Body of pancreas (tissue), 4 donors: ENCODE measurements at regions not wholly inside any gene's neighbourhood (a gene's known extent, or its start where the extent isn't known, plus 50 kb on each side); places are given as distances from the start of the nearest gene placed in this dataset.

ENCODE experiments used
- ATAC-seq: fragments of 150-250 bp; one replicate; pipeline ENCODE4 v1.9.1; 2016
- DNase-seq, 4 donors: peaks; one replicate each; pipeline ENCODE4 v3.0.0-alpha.2; 2019
- H3K27ac ChIP-seq, 4 donors: fragments of 200-600 bp; sonication (generic); 1 replicate in 3 of 4; 2 replicates in 1 of 4; pipeline versions ENCODE4 v1.5.1 to v1.6.1; 2016 to 2019; ENCODE audit warnings: mild to moderate bottlenecking in 1 of 4, mixed read lengths in 1 of 4, moderate library complexity in 1 of 4
- H3K27me3 ChIP-seq, 2 donors: fragments of 200-600 bp; sonication (generic); one replicate each; pipeline ENCODE4 v1.6.0; 2016; ENCODE audit warnings: mild to moderate bottlenecking in 1 of 2
- H3K36me3 ChIP-seq, 2 donors: fragments of 200-600 bp; sonication (generic); replicated peaks in 1 of 2; 2 replicates each; pipeline ENCODE4 v1.5.1; 2016; ENCODE audit warnings: low read depth in 2 of 2; ENCODE audit not compliant: insufficient read depth in 1 of 2
- H3K4me1 ChIP-seq: fragments of 200-600 bp; sonication (generic); one replicate; pipeline ENCODE4 v1.6.0; 2016
- H3K4me3 ChIP-seq, 2 donors: fragments of 200-600 bp; sonication (generic); 1 replicate in 1 of 2; 2 replicates in 1 of 2; pipeline ENCODE4 v1.5.1; 2016 to 2019
- H3K9me3 ChIP-seq, 3 donors: fragments of 200-600 bp; sonication (generic); 1 replicate in 2 of 3; 2 replicates in 1 of 3; pipeline ENCODE4 v1.5.1; 2016
- CTCF ChIP-seq, 7 experiments: fragments of 450-650 bp in 4 of 7; fragments of 200-600 bp in 3 of 7; sonication (generic) in 3 of 7; IDR thresholded peaks; one replicate each; pipeline ENCODE4 v1.5.1; 2016 to 2019; ENCODE audit warnings: antibody characterized with exemption in 7 of 7
- POLR2A ChIP-seq, 3 donors: fragments of 450-650 bp; IDR thresholded peaks; one replicate each; pipeline ENCODE4 v1.6.1; 2016; ENCODE audit warnings: antibody characterized with exemption in 3 of 3, mild to moderate bottlenecking in 2 of 3
- WGBS, 2 donors: methylation state at CpG; one replicate each; pipeline ENCODE4 v1.1.5; 2017; 5-methylcytosine and 5-hydroxymethylcytosine counted together
- intact Hi-C: fragments of 100-400 bp; cut with DNase I; formaldehyde crosslinking; loops from one replicate; pipeline ENCODE4 v1.15.1; 2023

- 1 to 2% methylated on average over 21 to 56 of the region's 58 CpGs for whole genome bisulfite sequencing, 2 donors
- no peaks in the 10 kb centered on the region for H3K36me3 ChIP-seq
- H3K4me3 ChIP-seq, result no peak overlapping the region
- peaks cover 8% of the 10 kb centered on the region for H3K4me1 ChIP-seq
- ATAC-seq (no peak), DNase-seq (no peak)
- no peak overlapping the region for H3K27ac ChIP-seq
- TF ChIP-seq CTCF (IDR thresholded peaks at IDR 0.05) (no peak), POLR2A (IDR thresholded peaks at IDR 0.05) (no peak)
- H3K9me3 ChIP-seq, result no peaks in the 10 kb centered on the region
- intact Hi-C loops, result no loop called here
- peaks cover 0 to 8% of the 10 kb centered on the region in 2 donors for H3K27me3 ChIP-seq
Observed at GRCh38 chr11:123357990-123358827, 71.9 kb upstream of the GRAMD1B start.

GRCh38 chr11:123357353-123357989 is 72.6 kb upstream of the GRAMD1B start:
- TF ChIP-seq POLR2A (IDR thresholded peaks at IDR 0.05), result no peak
- no peak for TF ChIP-seq CTCF (IDR thresholded peaks at IDR 0.05)
- H3K36me3 ChIP-seq, result no peaks in the 10 kb centered on the region
- no peak for DNase-seq
- no peak overlapping the region for H3K4me3 ChIP-seq
- ATAC-seq, result no peak
- WGBS, 2 donors, result 46 to 58% methylated on average over 8 to 9 of the region's 9 CpGs
- no peaks in the 10 kb centered on the region for H3K9me3 ChIP-seq
- no peak overlapping the region for H3K27ac ChIP-seq
- H3K27me3 ChIP-seq, result peaks cover 0 to 8% of the 10 kb centered on the region in 2 donors
- H3K4me1 ChIP-seq, result peaks cover 8% of the 10 kb centered on the region
- intact Hi-C loops, result no loop called here

GRCh38 chr11:123356539-123356938 is 73.5 kb upstream of the GRAMD1B start:
- DNase-seq (no peak), ATAC-seq (no peak)
- no peaks in the 10 kb centered on the region for H3K36me3 ChIP-seq
- TF ChIP-seq CTCF (IDR thresholded peaks at IDR 0.05), result no peak
- no peak for TF ChIP-seq POLR2A (IDR thresholded peaks at IDR 0.05)
- intact Hi-C loops, result no loop called here
- WGBS, 2 donors, result 78 to 80% methylated on average over 7 of the region's 7 CpGs
- H3K4me1 ChIP-seq, result peaks cover 8% of the 10 kb centered on the region
- H3K27me3 ChIP-seq, result peaks cover 0 to 8% of the 10 kb centered on the region in 2 donors
- no peak overlapping the region for H3K27ac ChIP-seq
- no peak overlapping the region for H3K4me3 ChIP-seq
- no peaks in the 10 kb centered on the region for H3K9me3 ChIP-seq

GRCh38 chr11:123354371-123354975 is 75.6 kb upstream of the GRAMD1B start:
- H3K36me3 ChIP-seq, result no peaks in the 10 kb centered on the region
- no peak overlapping the region for H3K4me3 ChIP-seq
- ATAC-seq (no peak), DNase-seq (no peak)
- H3K27me3 ChIP-seq, result peaks cover 0 to 8% of the 10 kb centered on the region in 2 donors
- H3K9me3 ChIP-seq, result no peaks in the 10 kb centered on the region
- no peak overlapping the region for H3K27ac ChIP-seq
- intact Hi-C loops, result no loop called here
- TF ChIP-seq POLR2A (IDR thresholded peaks at IDR 0.05), result no peak
- no peak for TF ChIP-seq CTCF (IDR thresholded peaks at IDR 0.05)
- 75 to 79% methylated on average over 2 of the region's 2 CpGs for WGBS, 2 donors
- H3K4me1 ChIP-seq, result peaks cover 8% of the 10 kb centered on the region
